GM19239 (cell line): ENCODE measurements at regions not wholly inside any gene's neighbourhood (a gene's known extent, or its start where the extent isn't known, plus 50 kb on each side); places are given as distances from the start of the nearest gene placed in this dataset.
"Not testable (repeated sequence)": the region's sequence is repeated elsewhere in the genome, so short reads cannot be mapped to it uniquely, and the experiment has no call there.

Source experiments
- DNase-seq: peaks from one replicate; pipeline ENCODE4 v3.0.0; 2011; ENCODE audit warnings: low spot score; ENCODE audit not compliant: insufficient read length
- FAIRE-seq: peaks from 2 replicates; lab custom pipeline; 2011; peaks lifted over from hg19 to GRCh38; lab: Jason Lieb, UNC

GRCh38 chr4:112933790-112934189 lies 115.7 kb upstream of the ANK2 start:
- no peak for FAIRE-seq

GRCh38 chr4:112938461-112939058 lies 110.9 kb upstream of the ANK2 start:
- FAIRE-seq (peak; percentile 91), DNase-seq (no peak)

More at GRCh38 chr4:112933790-112934189, 115.7 kb upstream of the ANK2 start:
- DNase-seq = no peak

GRCh38 chr4:112939901-112940300 lies 109.6 kb upstream of the ANK2 start:
- FAIRE-seq = no peak
- no peak for DNase-seq

- no peak for FAIRE-seq
- no peak for DNase-seq
These were observed 109.1 kb upstream of the ANK2 start for GRCh38 chr4:112940336-112940735.

GRCh38 chr4:112942077-112942476 lies 107.4 kb upstream of the ANK2 start:
- no peak for DNase-seq
- peak; percentile 61 for FAIRE-seq

GRCh38 chr4:112942997-112943396 lies 106.5 kb upstream of the ANK2 start:
- no peak for DNase-seq
- FAIRE-seq = no peak

GRCh38 chr4:112944006-112944405 lies 105.4 kb upstream of the ANK2 start:
- no peak for FAIRE-seq
- no peak for DNase-seq

- FAIRE-seq (no peak), DNase-seq (no peak)
These were observed 103.3 kb upstream of the ANK2 start for GRCh38 chr4:112946127-112946526.

- DNase-seq = no peak
- no peak for FAIRE-seq
These were observed 101.8 kb upstream of the ANK2 start for GRCh38 chr4:112947616-112948015.

GRCh38 chr4:112951362-112952312 lies 97.8 kb upstream of the ANK2 start:
- no peak for FAIRE-seq
- no peak for DNase-seq

GRCh38 chr4:112952313-112952700 lies 97.1 kb upstream of the ANK2 start:
- no peak for FAIRE-seq
- no peak for DNase-seq

- no peak for FAIRE-seq
- DNase-seq = no peak
These were observed 96.2 kb upstream of the ANK2 start for GRCh38 chr4:112953262-112953661.

GRCh38 chr4:112954286-112954685 lies 95.2 kb upstream of the ANK2 start:
- DNase-seq = no peak
- no peak for FAIRE-seq

- DNase-seq (no peak), FAIRE-seq (no peak)
These were observed 93.0 kb upstream of the ANK2 start for GRCh38 chr4:112956484-112956896.

- not testable (repeated sequence) for DNase-seq, FAIRE-seq
These were observed 91.7 kb upstream of the ANK2 start for GRCh38 chr4:112957764-112958163.

- FAIRE-seq = no peak
These were observed 82.6 kb upstream of the ANK2 start for GRCh38 chr4:112966701-112967488.

GRCh38 chr4:112968451-112969159 lies 80.8 kb upstream of the ANK2 start:
- no peak for DNase-seq
- no peak for FAIRE-seq

More at GRCh38 chr4:112966701-112967488, 82.6 kb upstream of the ANK2 start:
- DNase-seq = no peak

GRCh38 chr4:112970903-112971302 lies 78.5 kb upstream of the ANK2 start:
- no peak for DNase-seq
- FAIRE-seq = no peak

- no peak for FAIRE-seq
These were observed 75.7 kb upstream of the ANK2 start for GRCh38 chr4:112973750-112974251.

More at GRCh38 chr4:112973750-112974251, 75.7 kb upstream of the ANK2 start:
- no peak for DNase-seq
